ENCODE measurements at regions not wholly inside any gene's neighbourhood (a gene's known extent, or its start where the extent isn't known, plus 50 kb on each side); places are given as distances from the start of the nearest gene placed in this dataset.
"Not testable (repeated sequence)": the region's sequence is repeated elsewhere in the genome, so short reads cannot be mapped to it uniquely, and the experiment has no call there.

GRCh38 chr4:33825685-33826084 lies 2418.6 kb downstream of the ARAP2 start:
- no peak for DNase-seq (ENCODE audit: low spot score)
- intact Hi-C loops (cut with DNase I): no loop called here

GRCh38 chr4:33829356-33829755 lies 2415.0 kb downstream of the ARAP2 start:
- intact Hi-C loops (cut with DNase I); DNase-seq (ENCODE audit: low spot score): not testable (repeated sequence)

- intact Hi-C loops (cut with DNase I): no loop called here
- DNase-seq (ENCODE audit: low spot score): no peak
Measured at GRCh38 chr4:33831442-33832066, 2412.8 kb downstream of the ARAP2 start.

- DNase-seq (ENCODE audit: low spot score); intact Hi-C loops (cut with DNase I): not testable (repeated sequence)
Measured at GRCh38 chr4:33835764-33836163, 2408.6 kb downstream of the ARAP2 start.

- no peak for DNase-seq (ENCODE audit: low spot score)
- intact Hi-C loops (cut with DNase I): no loop called here
Measured at GRCh38 chr4:33837043-33837838, 2407.1 kb downstream of the ARAP2 start.

- no peak for DNase-seq (ENCODE audit: low spot score)
- intact Hi-C loops (cut with DNase I): no loop called here
Measured at GRCh38 chr4:33841120-33841519, 2403.2 kb downstream of the ARAP2 start.

- intact Hi-C loops (cut with DNase I): no loop called here
- no peak for DNase-seq (ENCODE audit: low spot score)
Measured at GRCh38 chr4:33850371-33850902, 2393.9 kb downstream of the ARAP2 start.

- DNase-seq (ENCODE audit: low spot score); intact Hi-C loops (cut with DNase I): not testable (repeated sequence)
Measured at GRCh38 chr4:33853670-33854069, 2390.6 kb downstream of the ARAP2 start.

- no peak for DNase-seq (ENCODE audit: low spot score)
- intact Hi-C loops (cut with DNase I): no loop called here
Measured at GRCh38 chr4:33864290-33864859, 2379.9 kb downstream of the ARAP2 start.

GRCh38 chr4:33873791-33874190 lies 2370.5 kb downstream of the ARAP2 start:
- intact Hi-C loops (cut with DNase I): no loop called here
- DNase-seq (ENCODE audit: low spot score): no peak

GRCh38 chr4:33878710-33879109 lies 2365.6 kb downstream of the ARAP2 start:
- intact Hi-C loops (cut with DNase I): no loop called here

GRCh38 chr4:33881176-33881575 lies 2363.1 kb downstream of the ARAP2 start:
- no peak for DNase-seq (ENCODE audit: low spot score)
- intact Hi-C loops (cut with DNase I): no loop called here

More at GRCh38 chr4:33878710-33879109, 2365.6 kb downstream of the ARAP2 start:
- no peak for DNase-seq (ENCODE audit: low spot score)

GRCh38 chr4:33882246-33882990 lies 2361.9 kb downstream of the ARAP2 start:
- no peak for DNase-seq (ENCODE audit: low spot score)
- intact Hi-C loops (cut with DNase I): no loop called here

GRCh38 chr4:33883111-33883510 lies 2361.2 kb downstream of the ARAP2 start:
- intact Hi-C loops (cut with DNase I): no loop called here
- no peak for DNase-seq (ENCODE audit: low spot score)

GRCh38 chr4:33886356-33886755 lies 2358.0 kb downstream of the ARAP2 start:
- intact Hi-C loops (cut with DNase I): no loop called here
- no peak for DNase-seq (ENCODE audit: low spot score)

- intact Hi-C loops (cut with DNase I): no loop called here
- DNase-seq (ENCODE audit: low spot score): no peak
Measured at GRCh38 chr4:33890841-33891240, 2353.5 kb downstream of the ARAP2 start.

GRCh38 chr4:33911959-33912358 lies 2332.4 kb downstream of the ARAP2 start:
- intact Hi-C loops (cut with DNase I): no loop called here

GRCh38 chr4:33914386-33914785 lies 2329.9 kb downstream of the ARAP2 start:
- no peak for DNase-seq (ENCODE audit: low spot score)
- intact Hi-C loops (cut with DNase I): no loop called here

More at GRCh38 chr4:33911959-33912358, 2332.4 kb downstream of the ARAP2 start:
- DNase-seq (ENCODE audit: low spot score): no peak

GRCh38 chr4:33923469-33923868 lies 2320.8 kb downstream of the ARAP2 start:
- intact Hi-C loops (cut with DNase I): no loop called here
- no peak for DNase-seq (ENCODE audit: low spot score)

- intact Hi-C loops (cut with DNase I): no loop called here
Measured at GRCh38 chr4:33924239-33924638, 2320.1 kb downstream of the ARAP2 start.

More at GRCh38 chr4:33924239-33924638, 2320.1 kb downstream of the ARAP2 start:
- no peak for DNase-seq (ENCODE audit: low spot score)

Measured in cardiac septum (tissue), 1 donor.